GM12875 (cell line): ENCODE measurements at regions not wholly inside any gene's neighbourhood (a gene's known extent, or its start where the extent isn't known, plus 50 kb on each side); places are given as distances from the start of the nearest gene placed in this dataset.

Source experiments
- H3K4me3 ChIP-seq: one replicate; pipeline ENCODE4 v1.5.1; 2011; ENCODE audit warnings: low read depth, low read length, control low read depth
- TF ChIP-seq, protein P1 (sequence below): IDR thresholded peaks from 2 replicates; pipeline ENCODE4 v1.5.1; 2011; ENCODE audit warnings: low read depth, mild to moderate bottlenecking, control low read depth, inconsistent platforms, low read length, moderate library complexity, borderline replicate concordance; ENCODE audit not compliant: insufficient read depth

DNA sequence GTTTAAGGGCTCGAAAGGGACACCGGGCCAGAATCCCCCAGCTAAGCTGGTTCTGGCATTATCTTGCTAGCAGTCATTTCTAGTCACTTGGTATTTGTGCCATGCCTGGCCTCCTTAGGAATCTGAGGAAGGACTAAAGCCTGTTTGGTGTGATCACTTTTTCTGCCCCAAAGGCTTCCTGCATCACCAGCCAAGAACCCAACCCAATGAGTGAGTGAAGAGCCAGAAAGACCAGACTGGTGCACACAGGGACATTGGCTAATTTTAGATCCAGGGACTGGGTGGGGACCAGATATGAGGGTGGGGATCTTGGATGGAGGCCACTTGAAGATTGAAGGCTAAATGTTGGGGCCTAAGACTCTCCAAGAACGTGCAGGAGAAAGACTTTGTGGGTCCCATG, 411.9 kb upstream of the TNP1 start:
- TF ChIP-seq, protein P1, sequence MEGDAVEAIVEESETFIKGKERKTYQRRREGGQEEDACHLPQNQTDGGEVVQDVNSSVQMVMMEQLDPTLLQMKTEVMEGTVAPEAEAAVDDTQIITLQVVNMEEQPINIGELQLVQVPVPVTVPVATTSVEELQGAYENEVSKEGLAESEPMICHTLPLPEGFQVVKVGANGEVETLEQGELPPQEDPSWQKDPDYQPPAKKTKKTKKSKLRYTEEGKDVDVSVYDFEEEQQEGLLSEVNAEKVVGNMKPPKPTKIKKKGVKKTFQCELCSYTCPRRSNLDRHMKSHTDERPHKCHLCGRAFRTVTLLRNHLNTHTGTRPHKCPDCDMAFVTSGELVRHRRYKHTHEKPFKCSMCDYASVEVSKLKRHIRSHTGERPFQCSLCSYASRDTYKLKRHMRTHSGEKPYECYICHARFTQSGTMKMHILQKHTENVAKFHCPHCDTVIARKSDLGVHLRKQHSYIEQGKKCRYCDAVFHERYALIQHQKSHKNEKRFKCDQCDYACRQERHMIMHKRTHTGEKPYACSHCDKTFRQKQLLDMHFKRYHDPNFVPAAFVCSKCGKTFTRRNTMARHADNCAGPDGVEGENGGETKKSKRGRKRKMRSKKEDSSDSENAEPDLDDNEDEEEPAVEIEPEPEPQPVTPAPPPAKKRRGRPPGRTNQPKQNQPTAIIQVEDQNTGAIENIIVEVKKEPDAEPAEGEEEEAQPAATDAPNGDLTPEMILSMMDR: no peak
- no peak overlapping the region for H3K4me3 ChIP-seq

DNA sequence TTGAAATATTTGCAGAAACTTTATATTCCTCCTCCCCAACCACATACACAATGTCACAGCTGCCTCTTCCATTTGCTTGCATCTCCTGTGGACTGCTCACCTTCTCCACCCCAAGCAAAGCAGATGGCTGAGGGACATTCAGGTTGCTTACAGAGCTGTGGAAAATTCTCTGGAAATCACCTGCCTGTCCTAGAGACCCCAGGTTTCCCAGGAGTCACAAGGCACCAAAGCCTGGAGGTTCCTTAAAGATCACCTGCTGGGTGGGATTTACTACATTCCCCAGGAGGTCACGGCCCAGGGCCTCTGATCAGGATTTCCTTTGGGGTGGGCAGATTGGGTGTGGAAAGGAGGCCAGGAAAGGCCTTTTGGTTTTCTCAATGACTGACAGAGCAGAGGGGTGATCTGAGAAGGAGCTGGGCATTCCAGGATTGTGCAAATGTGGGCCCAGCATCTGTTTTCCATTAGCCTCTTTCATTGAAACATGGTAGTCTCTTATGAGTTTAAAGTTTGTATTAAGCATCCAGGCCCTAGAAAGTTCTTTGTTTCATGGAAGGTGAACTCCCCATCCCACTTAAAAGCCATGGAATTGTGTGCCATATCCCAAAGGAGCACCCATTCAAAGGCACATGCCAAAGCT, 410.7 kb upstream of the TNP1 start:
- H3K4me3 ChIP-seq: no peak overlapping the region
- TF ChIP-seq, protein P1: no peak

DNA sequence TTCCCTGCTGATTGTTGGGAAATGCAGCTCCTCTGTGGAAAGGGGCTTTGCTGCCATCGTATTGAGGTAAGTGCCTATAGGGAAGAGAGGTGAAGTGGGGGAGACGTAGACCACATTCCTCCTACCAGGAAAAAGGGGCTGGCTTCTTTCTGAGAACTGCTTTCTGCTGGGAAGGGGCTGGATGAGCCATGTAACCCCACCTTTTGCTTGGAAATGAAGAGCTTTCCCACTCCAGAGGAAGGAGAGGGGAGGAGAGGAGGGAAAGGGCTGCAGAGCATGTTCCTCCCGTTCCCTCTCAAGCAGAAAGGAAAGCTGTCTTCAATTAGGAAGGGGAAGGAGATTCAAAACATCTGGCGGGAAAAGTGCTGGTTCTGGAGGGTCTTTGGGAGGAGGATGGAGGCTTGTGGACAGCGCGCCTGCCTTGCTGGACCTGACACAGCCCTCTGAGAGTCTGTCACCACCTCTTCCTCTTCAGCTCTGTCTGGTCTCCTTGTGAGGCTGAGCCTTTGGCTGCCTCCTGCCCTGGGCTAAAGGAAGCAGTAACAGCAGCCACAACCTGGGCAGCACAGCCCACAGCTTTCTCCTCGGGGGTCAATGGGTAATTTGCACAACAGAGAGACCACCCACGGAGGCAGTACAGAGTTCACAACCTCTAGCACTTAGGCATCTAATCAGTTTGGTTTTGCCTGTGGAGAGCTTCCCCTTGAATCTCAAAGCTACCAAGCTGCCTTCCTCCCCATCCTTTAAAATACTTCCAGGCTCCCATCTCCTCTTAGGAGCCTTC, 410.0 kb upstream of the TNP1 start:
- TF ChIP-seq, protein P1: no peak
- H3K4me3 ChIP-seq: no peak overlapping the region

DNA sequence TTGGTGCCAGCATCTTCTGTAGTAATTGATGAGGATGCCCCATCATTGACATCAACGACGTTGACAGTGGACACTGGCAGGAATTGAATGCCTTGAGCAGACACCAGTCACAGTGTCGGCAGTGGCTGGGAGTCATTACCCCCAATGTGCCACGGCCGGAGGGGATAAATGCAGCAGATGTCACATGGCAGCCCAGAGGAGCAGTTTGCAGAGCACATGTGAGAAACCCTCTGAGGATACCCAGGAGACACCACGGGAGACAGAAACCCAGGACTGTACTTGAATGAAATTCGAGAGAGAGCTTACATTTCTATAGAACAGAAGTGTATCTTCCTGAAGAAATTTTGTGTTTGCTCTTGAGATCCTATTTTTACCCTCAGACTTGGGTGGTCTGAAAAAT, 409.1 kb upstream of the TNP1 start:
- TF ChIP-seq, protein P1: no peak
- H3K4me3 ChIP-seq: no peak overlapping the region

DNA sequence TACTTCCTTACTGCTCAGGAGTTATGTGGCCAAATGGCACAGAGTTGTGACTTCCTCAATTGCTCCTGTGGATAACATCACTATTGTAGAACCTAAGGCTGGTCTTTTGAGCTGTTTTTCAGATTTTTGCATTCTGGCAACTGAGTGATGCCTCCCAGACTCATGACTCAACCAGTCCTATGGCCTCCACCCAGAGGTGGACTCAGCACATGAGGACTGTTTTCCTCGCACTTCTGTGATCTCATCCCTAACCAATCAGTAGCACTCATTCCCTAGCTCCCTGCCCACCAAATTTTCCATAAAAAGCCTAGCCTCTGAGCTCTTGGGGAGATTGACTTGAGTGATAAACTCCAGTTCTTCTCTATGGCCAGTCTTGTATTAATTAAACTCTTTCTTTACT, 407.9 kb upstream of the TNP1 start:
- TF ChIP-seq, protein P1: no peak
- no peak overlapping the region for H3K4me3 ChIP-seq

DNA sequence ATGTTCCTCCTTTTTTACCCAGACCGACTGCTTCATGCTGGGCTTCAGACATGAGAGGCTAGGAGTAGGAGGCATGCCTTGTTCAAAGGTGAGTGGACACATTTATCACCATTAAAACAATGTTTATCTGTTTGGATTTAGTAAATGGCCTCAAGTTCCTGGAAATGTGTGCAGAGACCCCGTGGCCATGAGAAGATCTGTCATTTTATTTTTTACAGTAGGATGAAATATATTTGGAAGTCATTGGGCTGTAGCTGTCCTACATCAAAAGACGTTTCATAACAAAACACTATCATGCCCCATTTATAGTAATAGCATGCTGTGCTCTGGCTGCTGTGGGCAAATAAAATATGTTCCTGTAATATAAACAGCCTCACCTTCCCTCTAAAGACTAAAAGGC, 403.9 kb upstream of the TNP1 start:
- TF ChIP-seq, protein P1: no peak
- no peak overlapping the region for H3K4me3 ChIP-seq

DNA sequence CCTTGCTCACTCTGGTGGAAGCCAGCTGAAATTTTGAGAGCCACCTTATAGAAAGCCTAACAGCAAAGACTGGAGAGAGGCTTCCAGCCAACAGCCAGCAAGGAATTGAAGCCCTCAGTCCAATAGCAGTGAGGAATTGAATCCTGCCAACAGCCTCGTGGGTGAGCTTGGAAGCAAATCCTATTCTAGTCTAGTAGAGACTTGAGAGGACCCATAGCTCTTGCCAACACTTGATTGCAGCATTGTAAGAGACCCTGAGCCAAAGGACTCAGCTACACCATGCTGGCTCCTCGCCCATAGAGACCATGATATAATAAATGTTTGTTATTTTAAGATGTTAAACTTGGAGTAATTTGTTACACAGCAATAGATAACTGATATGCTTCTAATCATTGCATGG, 403.0 kb upstream of the TNP1 start:
- no peak overlapping the region for H3K4me3 ChIP-seq
- TF ChIP-seq, protein P1: no peak
